ENCODE measurements at regions not wholly inside any gene's neighbourhood (a gene's known extent, or its start where the extent isn't known, plus 50 kb on each side); places are given as distances from the start of the nearest gene placed in this dataset.

DNA sequence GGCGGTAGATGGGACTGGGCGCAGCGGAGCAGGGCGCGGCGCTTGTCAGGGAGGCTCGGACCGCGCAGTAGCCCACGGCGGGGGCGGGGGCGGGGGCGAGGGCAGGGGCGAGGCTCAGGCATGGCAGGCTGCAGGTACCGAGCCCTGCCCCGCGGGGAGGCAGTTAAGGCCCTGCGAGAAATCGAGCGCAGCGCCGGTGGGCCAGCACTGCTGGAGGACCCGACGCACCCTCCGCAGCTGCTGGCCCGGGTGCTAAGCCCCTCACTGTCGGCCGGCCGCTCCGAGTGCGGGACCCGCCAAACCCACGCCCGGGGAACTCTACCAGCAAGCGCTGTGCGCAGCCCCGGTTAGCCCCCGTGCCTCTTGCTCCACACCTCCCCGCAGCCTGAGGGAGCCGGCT, 90.2 kb upstream of the RPL38 start:
- Histone ChIP-seq H3K23me2 (ENCODE audit: low read depth, low read length) (no peaks in the 10 kb centered on the region), H4K91ac (replicated peaks; ENCODE audit: insufficient read length, low read length) (no peak overlapping the region), H2AFZ (ENCODE audit: low read length) (no peak overlapping the region), H3K4me3 (ENCODE audit: extremely low read depth in 1 of 4, insufficient read depth in 2 of 4, low read depth in 3 of 4, low read length in 4 of 4) (no peak overlapping the region), H3K4me1 (replicated peaks in 1 of 4; ENCODE audit: control insufficient read depth in 3 of 4, insufficient read depth in 4 of 4, low read length in 3 of 4) (peaks cover 18 to 33% (median 26%) of the 10 kb centered on the region in 4 experiments), H3K9me3 (ENCODE audit: insufficient read depth in 2 of 2, low read depth in 1 of 2, low read length in 1 of 2) (no peaks in the 10 kb centered on the region; a peak in 1 of 4 replicates), H2BK20ac (ENCODE audit: low read length) (no peak overlapping the region), H2BK12ac (ENCODE audit: low read depth, low read length) (no peak overlapping the region), H3K9ac (replicated peaks in 1 of 4; ENCODE audit: extremely low read depth in 1 of 4, low read depth in 3 of 4, low read length in 3 of 4) (no peak overlapping the region), H4K20me1 (replicated peaks in 1 of 2; ENCODE audit: control insufficient read depth in 1 of 2, insufficient read depth in 2 of 2, low read length in 2 of 2) (no peaks in the 10 kb centered on the region), H3K79me1 (ENCODE audit: low read depth, low read length) (no peaks in the 10 kb centered on the region), H3K56ac (replicated peaks; ENCODE audit: insufficient read length, low read depth, low read length) (no peak overlapping the region), H4K5ac (ENCODE audit: insufficient read length, low read depth, low read length) (no peak overlapping the region), H3K14ac (ENCODE audit: insufficient read length) (no peak overlapping the region), H2BK5ac (ENCODE audit: low read depth, low read length) (no peak overlapping the region), H3K23ac (ENCODE audit: insufficient read length) (no peak overlapping the region), H3K27ac (ENCODE audit: low read depth, low read length) (no peak overlapping the region), H3K4ac (replicated peaks; ENCODE audit: insufficient read length, low read depth, low read length) (no peak overlapping the region), H2BK15ac (ENCODE audit: low read length) (no peak overlapping the region), H3K18ac (ENCODE audit: extremely low read depth, low read length) (no peak overlapping the region), H3K79me2 (ENCODE audit: control insufficient read depth in 1 of 2, insufficient read depth in 2 of 2, low read length in 2 of 2) (no peaks in the 10 kb centered on the region), H3K27me3 (replicated peaks in 1 of 4; ENCODE audit: control insufficient read depth in 3 of 4, extremely low read depth in 1 of 4, insufficient read depth in 3 of 4, low read length in 3 of 4) (peaks cover 0 to 2% (median 0%) of the 10 kb centered on the region in 4 experiments; a peak in 1 of 7 replicates), H3K36me3 (ENCODE audit: control insufficient read depth in 2 of 4, insufficient read depth in 4 of 4, low read length in 3 of 4) (no peaks in the 10 kb centered on the region), H2BK120ac (replicated peaks; ENCODE audit: low read depth, low read length) (no peak overlapping the region), H2AK5ac (ENCODE audit: low read depth, low read length) (no peak overlapping the region), H3K4me2 (ENCODE audit: insufficient read depth in 1 of 2, low read depth in 2 of 2, low read length in 2 of 2) (no peak overlapping the region), H4K8ac (ENCODE audit: extremely low read depth, insufficient read depth, low read length) (no peak overlapping the region)
- FAIRE-seq (no peak), DNase-seq (ENCODE audit: low read depth in 1 of 2, low spot score in 2 of 2) (no peak)
- 100% methylated on average over 10 of the region's 41 CpGs; no CpG with 5 or more reads in 1 of the 2 experiments for WGBS, 2 experiments (ENCODE audit: extremely low coverage in 1 of 2, insufficient coverage in 1 of 2, insufficient read length in 1 of 2, insufficient replicate concordance in 2 of 2, low coverage in 1 of 2, low lambda C conversion rate in 2 of 2, missing lambda C conversion rate in 1 of 2)
- POLR2A ChIA-PET (ENCODE audit: partially characterized antibody): no interaction called here
- CTCF ChIA-PET (ENCODE audit: partially characterized antibody): interaction anchor here (0.9 to 1.5 kb wide), 2 partner anchors 17 to 24 kb away, joined by 3 to 7 read pairs; no protein-coding TSS in a partner anchor
- TF ChIP-seq HDAC2 (IDR thresholded peaks at IDR 0.05; ENCODE audit: borderline replicate concordance in 1 of 2, low read depth in 2 of 2, low read length in 2 of 2): no peak
- no peak for TF ChIP-seq KDM1A (IDR thresholded peaks at IDR 0.05; ENCODE audit: borderline replicate concordance, low read length)
- no peak for TF ChIP-seq SUZ12 (IDR thresholded peaks at IDR 0.05; ENCODE audit: low read length)
- TF ChIP-seq GTF2F1 (IDR thresholded peaks at IDR 0.05; ENCODE audit: borderline replicate concordance, low read depth, low read length): no peak
- no peak for TF ChIP-seq KDM4A (IDR thresholded peaks at IDR 0.05; ENCODE audit: low read depth, low read length, severe bottlenecking)
- no peak for TF ChIP-seq TEAD4 (IDR thresholded peaks at IDR 0.05; ENCODE audit: low read depth, low read length)
- TF ChIP-seq SP4 (IDR thresholded peaks at IDR 0.05; ENCODE audit: low read length): no peak
- TF ChIP-seq, protein P1, sequence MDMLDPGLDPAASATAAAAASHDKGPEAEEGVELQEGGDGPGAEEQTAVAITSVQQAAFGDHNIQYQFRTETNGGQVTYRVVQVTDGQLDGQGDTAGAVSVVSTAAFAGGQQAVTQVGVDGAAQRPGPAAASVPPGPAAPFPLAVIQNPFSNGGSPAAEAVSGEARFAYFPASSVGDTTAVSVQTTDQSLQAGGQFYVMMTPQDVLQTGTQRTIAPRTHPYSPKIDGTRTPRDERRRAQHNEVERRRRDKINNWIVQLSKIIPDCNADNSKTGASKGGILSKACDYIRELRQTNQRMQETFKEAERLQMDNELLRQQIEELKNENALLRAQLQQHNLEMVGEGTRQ (IDR thresholded peaks at IDR 0.05; ENCODE audit: low read length): no peak
- TF ChIP-seq, protein P2, sequence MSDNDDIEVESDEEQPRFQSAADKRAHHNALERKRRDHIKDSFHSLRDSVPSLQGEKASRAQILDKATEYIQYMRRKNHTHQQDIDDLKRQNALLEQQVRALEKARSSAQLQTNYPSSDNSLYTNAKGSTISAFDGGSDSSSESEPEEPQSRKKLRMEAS (IDR thresholded peaks at IDR 0.05): no peak
- no peak for TF ChIP-seq NANOG (IDR thresholded peaks at IDR 0.05; ENCODE audit: insufficient read depth, low read depth, low read length, poor library complexity, severe bottlenecking)
- no peak for TF ChIP-seq CEBPB (IDR thresholded peaks at IDR 0.05; ENCODE audit: low read depth, low read length)
- no peak for TF ChIP-seq ASH2L (IDR thresholded peaks at IDR 0.05; ENCODE audit: low read length)
- TF ChIP-seq BCL11A (IDR thresholded peaks at IDR 0.05; ENCODE audit: low read depth in 2 of 2, low read length in 2 of 2): no peak
- TF ChIP-seq SP2 (IDR thresholded peaks at IDR 0.05; ENCODE audit: low read length): no peak
